HEK293 (cell line): ENCODE measurements at regions not wholly inside any gene's neighbourhood (a gene's known extent, or its start where the extent isn't known, plus 50 kb on each side); places are given as distances from the start of the nearest gene placed in this dataset.

Source experiments
- CTCF ChIA-PET: fragments of 350-600 bp; formaldehyde crosslinking; extraction: SDS; loops from one replicate; lab custom pipeline; 2021; ENCODE audit warnings: antibody characterized with exemption; lab: Yijun Ruan, JAX
- POLR2A ChIA-PET: fragments of 300-600 bp; formaldehyde crosslinking; extraction: SDS; loops from one replicate; lab custom pipeline; 2020; ENCODE audit warnings: antibody characterized with exemption, inconsistent platforms; lab: Yijun Ruan, JAX
- H3K27ac ChIP-seq: fragments of 200-500 bp; sonication (Bioruptor generic); 2 replicates; pipeline ENCODE4 v1.5.1; 2014; ENCODE audit warnings: low read depth, low read length, control low read depth, inconsistent platforms; ENCODE audit errors: extremely low read depth
- H3K36me3 ChIP-seq, 2 experiments: fragments of 200-500 bp in 1 of 2; sonication (Bioruptor generic) in 1 of 2; 1 replicate in 1 of 2; 2 replicates in 1 of 2; pipeline ENCODE4 v1.5.1; 2014 to 2017; ENCODE audit warnings: inconsistent platforms in 2 of 2, low read length in 2 of 2; ENCODE audit not compliant: control insufficient read depth in 2 of 2, insufficient read depth in 1 of 2
- H3K4me1 ChIP-seq: fragments of 200-500 bp; sonication (Bioruptor generic); 2 replicates; pipeline ENCODE4 v1.5.1; 2014; ENCODE audit warnings: mild to moderate bottlenecking, low read length, inconsistent platforms; ENCODE audit not compliant: control insufficient read depth, insufficient read depth
- H3K4me3 ChIP-seq: 2 replicates; pipeline ENCODE4 v1.5.1; 2011; ENCODE audit warnings: low read depth, mild to moderate bottlenecking, control low read depth, low read length, moderate library complexity
- H3K9me3 ChIP-seq: fragments of 200-500 bp; sonication (Bioruptor generic); 2 replicates; pipeline ENCODE4 v1.5.1; 2014; ENCODE audit warnings: low read depth, low read length, inconsistent platforms; ENCODE audit not compliant: control insufficient read depth, insufficient read depth
- GFI1B ChIP-seq: fragments of 450-650 bp; formaldehyde crosslinking; IDR thresholded peaks from 2 replicates; pipeline ENCODE4 v1.5.1; 2016; ENCODE audit warnings: missing biosample characterization, missing genetic modification characterization
- HIC1 ChIP-seq: fragments of 450-650 bp; formaldehyde crosslinking; IDR thresholded peaks from 2 replicates; pipeline ENCODE4 v1.5.1; 2016; ENCODE audit warnings: missing biosample characterization, missing genetic modification characterization
- MEIS1 ChIP-seq: sonication (generic); formaldehyde crosslinking; IDR thresholded peaks from 2 replicates; pipeline ENCODE4 v1.8.1; 2022; ENCODE audit warnings: missing genetic modification reagents, mild to moderate bottlenecking, borderline replicate concordance
- PBX3 ChIP-seq: sonication (generic); formaldehyde crosslinking; IDR thresholded peaks from 2 replicates; pipeline ENCODE4 v1.8.1; 2022; ENCODE audit warnings: mild to moderate bottlenecking, moderate library complexity, missing genetic modification reagents
- REPIN1 ChIP-seq: fragments of 450-650 bp; formaldehyde crosslinking; IDR thresholded peaks from 2 replicates; pipeline ENCODE4 v1.5.1; 2017; ENCODE audit warnings: missing biosample characterization, missing genetic modification characterization, low read depth
- SP2 ChIP-seq: fragments of 450-650 bp; formaldehyde crosslinking; IDR thresholded peaks from 2 replicates; pipeline ENCODE4 v1.5.1; 2016; ENCODE audit warnings: missing biosample characterization, missing genetic modification characterization
- ZBTB1 ChIP-seq: fragments of 450-650 bp; formaldehyde crosslinking; IDR thresholded peaks from 2 replicates; pipeline ENCODE4 v1.5.1; 2016; ENCODE audit warnings: missing biosample characterization, missing genetic modification characterization
- ZNF24 ChIP-seq: fragments of 450-650 bp; formaldehyde crosslinking; IDR thresholded peaks from 2 replicates; pipeline ENCODE4 v1.5.1; 2016; ENCODE audit warnings: missing biosample characterization, missing genetic modification characterization
- ZNF274 ChIP-seq, 2 experiments: fragments of 200-500 bp in 1 of 2; fragments of 450-650 bp in 1 of 2; sonication (Bioruptor generic) in 1 of 2; formaldehyde crosslinking in 1 of 2; IDR thresholded peaks; 2 replicates each; pipeline versions ENCODE4 v1.5.1 to v1.6.1; 2014 to 2016; ENCODE audit warnings: borderline replicate concordance in 1 of 2, inconsistent platforms in 1 of 2, low read length in 1 of 2, missing biosample characterization in 1 of 2, missing genetic modification characterization in 1 of 2
- ZNF362 ChIP-seq: fragments of 450-650 bp; formaldehyde crosslinking; IDR thresholded peaks from 2 replicates; pipeline ENCODE4 v1.5.1; 2016; ENCODE audit warnings: missing biosample characterization, missing genetic modification characterization
- ZNF391 ChIP-seq: fragments of 450-650 bp; formaldehyde crosslinking; IDR thresholded peaks from 2 replicates; pipeline ENCODE4 v1.5.1; 2016; ENCODE audit warnings: low read depth, missing biosample characterization, missing genetic modification characterization, borderline replicate concordance
- ZNF518A ChIP-seq: fragments of 450-650 bp; formaldehyde crosslinking; conservative IDR thresholded peaks from 2 replicates; pipeline ENCODE4 v1.5.1; 2016; ENCODE audit warnings: low read depth, missing biosample characterization, missing genetic modification characterization
- ZNF530 ChIP-seq: fragments of 450-650 bp; formaldehyde crosslinking; IDR thresholded peaks from 2 replicates; pipeline ENCODE4 v1.5.1; 2016; ENCODE audit warnings: low read depth, missing biosample characterization, missing genetic modification characterization
- ZNF549 ChIP-seq: fragments of 450-650 bp; IDR thresholded peaks from 2 replicates; pipeline ENCODE4 v1.5.1; 2018; ENCODE audit warnings: missing biosample characterization, missing genetic modification characterization, mild to moderate bottlenecking, inconsistent platforms, moderate library complexity
- ZNF610 ChIP-seq: fragments of 450-650 bp; formaldehyde crosslinking; IDR thresholded peaks from 2 replicates; pipeline ENCODE4 v1.5.1; 2016; ENCODE audit warnings: missing biosample characterization, missing genetic modification characterization, borderline replicate concordance
- ZNF768 ChIP-seq: fragments of 450-650 bp; formaldehyde crosslinking; IDR thresholded peaks from 2 replicates; pipeline ENCODE4 v1.5.1; 2018; ENCODE audit warnings: missing biosample characterization, mild to moderate bottlenecking, missing genetic modification characterization
- ZNF843 ChIP-seq: fragments of 450-650 bp; formaldehyde crosslinking; IDR thresholded peaks from 2 replicates; pipeline ENCODE4 v1.5.1; 2016; ENCODE audit warnings: missing biosample characterization, missing genetic modification characterization
- ZSCAN16 ChIP-seq: fragments of 450-650 bp; formaldehyde crosslinking; IDR thresholded peaks from 2 replicates; pipeline ENCODE4 v1.5.1; 2016; ENCODE audit warnings: missing biosample characterization, missing genetic modification characterization

GRCh38 chr9:78753039-78753438 is 456.1 kb downstream of the PSAT1 start:
- POLR2A ChIA-PET: no interaction called here
- Histone ChIP-seq H3K9me3 (no peaks in the 10 kb centered on the region), H3K36me3 (no peaks in the 10 kb centered on the region), H3K27ac (no peak overlapping the region)
- no peak for TF ChIP-seq ZSCAN16 (tag by site-specific recombination)
- TF ChIP-seq ZBTB1 (tag by site-specific recombination): no peak
- TF ChIP-seq ZNF549 (tag by site-specific recombination): no peak
- TF ChIP-seq SP2: no peak
- no peak for TF ChIP-seq ZNF362 (tag by site-specific recombination)
- TF ChIP-seq ZNF530 (tag by site-specific recombination): no peak
- no peak for TF ChIP-seq ZNF768 (tag by site-specific recombination)
- TF ChIP-seq, all 188 proteins: peak for 0
- CTCF ChIA-PET: no interaction called here
- Histone ChIP-seq H3K4me3 (no peak overlapping the region), H3K4me1 (no peaks in the 10 kb centered on the region)

DNA sequence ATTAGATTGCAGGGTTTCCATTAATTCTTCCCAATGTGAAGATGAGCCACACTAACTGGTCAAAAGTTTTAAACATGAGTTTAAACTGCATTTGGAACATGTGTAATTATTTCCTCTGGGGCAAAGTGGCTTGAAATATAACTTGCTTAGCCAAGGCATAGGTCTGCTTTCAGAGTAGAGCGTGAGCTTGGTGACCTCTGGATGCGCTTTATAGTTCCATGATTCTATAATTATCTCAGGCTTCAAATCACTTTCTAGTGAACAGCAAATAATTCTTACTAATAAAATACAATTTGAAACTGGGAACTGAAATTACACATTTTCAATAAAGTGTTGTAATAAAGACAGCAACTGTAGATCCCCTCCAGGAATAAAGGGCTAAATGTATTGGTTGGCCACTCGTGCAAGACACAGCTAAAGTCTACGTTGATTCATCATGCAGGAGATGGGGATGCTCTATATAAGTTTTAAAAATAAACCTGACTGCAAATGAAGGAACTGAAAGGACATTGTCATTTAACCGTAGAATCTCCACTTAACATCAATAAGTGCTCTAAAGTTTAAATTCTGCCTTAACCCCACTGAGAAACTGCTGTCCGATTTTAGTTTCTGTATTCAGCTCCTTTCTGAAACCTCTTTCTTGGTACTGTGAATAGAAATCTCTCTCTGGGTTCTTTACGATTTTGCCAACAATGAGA is 460.0 kb downstream of the PSAT1 start:
- CTCF ChIA-PET: interaction anchor here (0.6 kb wide), 1 partner anchor 308 kb away, joined by 3 read pairs; no protein-coding TSS in a partner anchor
- no peak for TF ChIP-seq ZNF391 (tag by site-specific recombination)
- TF ChIP-seq PBX3 (CRISPR knock-in tag): no peak
- TF ChIP-seq, all 188 proteins: peak for 0
- Histone ChIP-seq H3K9me3 (no peaks in the 10 kb centered on the region), H3K4me3 (no peak overlapping the region), H3K4me1 (no peaks in the 10 kb centered on the region), H3K36me3 (no peaks in the 10 kb centered on the region), H3K27ac (no peak overlapping the region)
- POLR2A ChIA-PET: no interaction called here

DNA sequence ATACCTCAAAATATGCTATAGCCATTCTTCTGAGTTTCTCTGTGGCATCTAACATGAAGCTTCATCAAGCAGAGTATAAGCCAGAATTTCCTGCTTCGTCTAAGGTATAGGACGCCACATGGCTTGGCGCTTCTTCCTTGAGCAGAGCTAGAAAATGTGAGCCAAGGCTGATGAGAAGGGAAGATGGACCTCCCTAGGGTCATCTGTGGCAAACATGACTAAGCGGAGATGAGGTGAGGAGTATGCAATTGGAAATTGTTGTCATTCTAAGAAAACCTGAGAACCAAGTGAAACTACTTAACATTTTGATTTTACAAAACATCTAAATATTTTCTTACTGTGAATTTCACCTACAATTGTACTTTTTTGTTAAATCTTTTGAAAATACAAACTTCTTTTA is 466.5 kb downstream of the PSAT1 start:
- Histone ChIP-seq H3K4me3 (no peak overlapping the region), H3K4me1 (no peaks in the 10 kb centered on the region), H3K36me3 (no peaks in the 10 kb centered on the region), H3K27ac (no peak overlapping the region), H3K9me3 (no peaks in the 10 kb centered on the region)
- ChIA-PET POLR2A (no interaction called here), CTCF (no interaction called here)
- TF ChIP-seq ZNF843 (tag by site-specific recombination) (no peak), ZNF610 (no peak), GFI1B (tag by site-specific recombination) (no peak), ZNF274 (IDR thresholded peaks at IDR 0.05; ENCODE audit: low read length) (no peak), ZNF274 (tag by site-specific recombination; IDR thresholded peaks at IDR 0.05; ENCODE audit: borderline replicate concordance) (no peak), REPIN1 (tag by site-specific recombination) (no peak), HIC1 (tag by site-specific recombination) (no peak), MEIS1 (no peak), ZNF518A (no peak), ZNF24 (tag by site-specific recombination) (no peak)
